HG03139 (cell line): ENCODE measurements at regions not wholly inside any gene's neighbourhood (a gene's known extent, or its start where the extent isn't known, plus 50 kb on each side); places are given as distances from the start of the nearest gene placed in this dataset.
"Not testable (repeated sequence)": the region's sequence is repeated elsewhere in the genome, so short reads cannot be mapped to it uniquely, and the experiment has no call there.

Experiments used
- ATAC-seq: cut with Tn5 transposase; IDR thresholded peaks from one replicate; pipeline ENCODE4 v1.9.1; 2021; ENCODE audit not compliant: unreplicated experiment

- ATAC-seq, result no peak
These were observed 447.3 kb upstream of the ARRDC3 start for GRCh38 chr5:91830361-91830953.

- no peak for ATAC-seq
These were observed 442.5 kb upstream of the ARRDC3 start for GRCh38 chr5:91825618-91826017.

GRCh38 chr5:91824406-91824805 is 441.3 kb upstream of the ARRDC3 start:
- no peak for ATAC-seq

- no peak for ATAC-seq
These were observed 437.8 kb upstream of the ARRDC3 start for GRCh38 chr5:91820874-91821273.

GRCh38 chr5:91816681-91817080 is 433.6 kb upstream of the ARRDC3 start:
- no peak for ATAC-seq

GRCh38 chr5:91797576-91797975 is 414.5 kb upstream of the ARRDC3 start:
- no peak for ATAC-seq

- ATAC-seq, result no peak
These were observed 411.9 kb upstream of the ARRDC3 start for GRCh38 chr5:91794856-91795548.

GRCh38 chr5:91794455-91794854 is 411.3 kb upstream of the ARRDC3 start:
- no peak for ATAC-seq

GRCh38 chr5:91787718-91788117 is 404.6 kb upstream of the ARRDC3 start:
- ATAC-seq, result no peak

GRCh38 chr5:91777671-91778070 is 394.6 kb upstream of the ARRDC3 start:
- ATAC-seq, result no peak

- ATAC-seq, result no peak
These were observed 393.1 kb upstream of the ARRDC3 start for GRCh38 chr5:91776249-91776648.

GRCh38 chr5:91770400-91770799 is 387.3 kb upstream of the ARRDC3 start:
- ATAC-seq, result no peak

GRCh38 chr5:91757383-91757782 is 374.3 kb upstream of the ARRDC3 start:
- ATAC-seq, result not testable (repeated sequence)

- ATAC-seq, result no peak
These were observed 371.9 kb upstream of the ARRDC3 start for GRCh38 chr5:91754990-91755389.

GRCh38 chr5:91744470-91744869 is 361.4 kb upstream of the ARRDC3 start:
- not testable (repeated sequence) for ATAC-seq

GRCh38 chr5:91742550-91742949 is 359.4 kb upstream of the ARRDC3 start:
- ATAC-seq, result no peak

- ATAC-seq, result no peak
These were observed 358.8 kb upstream of the ARRDC3 start for GRCh38 chr5:91741764-91742505.

- no peak for ATAC-seq
These were observed 346.9 kb upstream of the ARRDC3 start for GRCh38 chr5:91730026-91730425.

GRCh38 chr5:91727463-91727862 is 344.3 kb upstream of the ARRDC3 start:
- no peak for ATAC-seq

GRCh38 chr5:91722736-91723467 is 339.8 kb upstream of the ARRDC3 start:
- ATAC-seq, result no peak

- no peak for ATAC-seq
These were observed 329.6 kb upstream of the ARRDC3 start for GRCh38 chr5:91712718-91713117.

GRCh38 chr5:91707521-91707841 is 324.4 kb upstream of the ARRDC3 start:
- ATAC-seq, result no peak
